Fibroblast of lung (primary cell): ENCODE measurements at regions not wholly inside any gene's neighbourhood (a gene's known extent, or its start where the extent isn't known, plus 50 kb on each side); places are given as distances from the start of the nearest gene placed in this dataset.

Source experiments
- CTCF ChIP-seq, 2 donors: IDR thresholded peaks in 1 of 2; conservative IDR thresholded peaks in 1 of 2; 1 replicate in 1 of 2; 2 replicates in 1 of 2; pipeline ENCODE4 v1.5.1; 2011 to 2012; ENCODE audit warnings: low read length in 2 of 2, control low read depth in 1 of 2, inconsistent platforms in 1 of 2, low read depth in 1 of 2, mild to moderate bottlenecking in 1 of 2
- EZH2 ChIP-seq: IDR thresholded peaks from 2 replicates; pipeline ENCODE4 v1.5.1; 2012; ENCODE audit warnings: low read length, control low read depth, mild to moderate bottlenecking; ENCODE audit errors: missing control alignments

- TF ChIP-seq CTCF (conservative IDR thresholded peaks at IDR 0.05 in 1 of 2, IDR thresholded peaks at IDR 0.05 in 1 of 2; ENCODE audit: low read depth in 1 of 2, low read length in 2 of 2) (no peak), EZH2 (no peak)
These were observed 823.1 kb downstream of the EPHA4 start for GRCh38 chr2:220748875-220749479.
